Transverse colon (tissue), 4 donors: ENCODE measurements at regions not wholly inside any gene's neighbourhood (a gene's known extent, or its start where the extent isn't known, plus 50 kb on each side); places are given as distances from the start of the nearest gene placed in this dataset.

Experiments
- DNase-seq: peaks from one replicate; pipeline ENCODE4 v3.0.0-alpha.2; 2019
- H3K27ac ChIP-seq, 4 donors: fragments of 200-600 bp; sonication (generic); 2 replicates each; pipeline ENCODE4 v1.5.1; 2016 to 2018; ENCODE audit warnings: inconsistent platforms in 4 of 4
- H3K27me3 ChIP-seq: fragments of 200-600 bp; sonication (generic); 2 replicates; pipeline ENCODE4 v1.5.1; 2017; ENCODE audit warnings: inconsistent platforms
- H3K36me3 ChIP-seq, 4 donors: fragments of 200-600 bp; sonication (generic); 2 replicates each; pipeline ENCODE4 v1.5.1; 2017 to 2019; ENCODE audit warnings: inconsistent platforms in 4 of 4
- H3K4me1 ChIP-seq, 4 donors: fragments of 200-600 bp; sonication (generic); 2 replicates each; pipeline ENCODE4 v1.5.1; 2017 to 2020; ENCODE audit warnings: inconsistent platforms in 4 of 4
- H3K4me3 ChIP-seq, 4 donors: fragments of 200-600 bp; sonication (generic); 1 replicate in 1 of 4; 2 replicates in 3 of 4; pipeline versions ENCODE4 v1.5.1 to v1.6.1; 2017 to 2019; ENCODE audit warnings: inconsistent platforms in 4 of 4
- H3K9me3 ChIP-seq, 2 donors: fragments of 200-600 bp; sonication (generic); 2 replicates each; pipeline ENCODE4 v1.5.1; 2017 to 2019; ENCODE audit warnings: inconsistent platforms in 2 of 2
- EP300 ChIP-seq: sonication (generic); formaldehyde crosslinking; IDR thresholded peaks from one replicate; pipeline ENCODE4 v1.6.1; 2017; ENCODE audit warnings: antibody characterized with exemption, low read depth
- POLR2A ChIP-seq: fragments of 450-650 bp; IDR thresholded peaks from one replicate; pipeline ENCODE4 v1.6.1; 2016; ENCODE audit warnings: antibody characterized with exemption, mild to moderate bottlenecking, moderate library complexity
- POLR2AphosphoS5 ChIP-seq, 3 donors: sonication (generic); formaldehyde crosslinking; IDR thresholded peaks; one replicate each; pipeline ENCODE4 v1.6.1; 2016; ENCODE audit warnings: antibody characterized with exemption in 3 of 3
- WGBS, 2 donors: methylation state at CpG; one replicate each; pipeline ENCODE4 v1.1.5; 2018; ENCODE audit warnings: low coverage in 1 of 2; 5-methylcytosine and 5-hydroxymethylcytosine counted together
- in situ Hi-C, 4 donors: fragments of 200-750 bp; cut with MboI; loops; one replicate each; pipeline versions ENCODE4 v1.15.0 to v1.15.1; 2017; ENCODE audit warnings: low sequenced_read_pairs in 3 of 4, low pct_ligation_motif_present in 1 of 4, low pct_unique_long_range_greater_than_20kb in 1 of 4
- intact Hi-C: fragments of 100-400 bp; cut with DNase I; formaldehyde crosslinking; loops from one replicate; pipeline ENCODE4 v1.15.1; 2023; ENCODE audit warnings: low total_unique reads
- TF ChIP-seq, protein P1 (sequence below), 5 experiments: fragments of 200-600 bp in 3 of 5; fragments of 450-650 bp in 2 of 5; sonication (generic) in 3 of 5; IDR thresholded peaks; 1 replicate in 2 of 5; 2 replicates in 3 of 5; pipeline ENCODE4 v1.5.1; 2016 to 2017; ENCODE audit warnings: antibody characterized with exemption in 5 of 5, inconsistent platforms in 3 of 5, mild to moderate bottlenecking in 2 of 5, moderate library complexity in 1 of 5

DNA sequence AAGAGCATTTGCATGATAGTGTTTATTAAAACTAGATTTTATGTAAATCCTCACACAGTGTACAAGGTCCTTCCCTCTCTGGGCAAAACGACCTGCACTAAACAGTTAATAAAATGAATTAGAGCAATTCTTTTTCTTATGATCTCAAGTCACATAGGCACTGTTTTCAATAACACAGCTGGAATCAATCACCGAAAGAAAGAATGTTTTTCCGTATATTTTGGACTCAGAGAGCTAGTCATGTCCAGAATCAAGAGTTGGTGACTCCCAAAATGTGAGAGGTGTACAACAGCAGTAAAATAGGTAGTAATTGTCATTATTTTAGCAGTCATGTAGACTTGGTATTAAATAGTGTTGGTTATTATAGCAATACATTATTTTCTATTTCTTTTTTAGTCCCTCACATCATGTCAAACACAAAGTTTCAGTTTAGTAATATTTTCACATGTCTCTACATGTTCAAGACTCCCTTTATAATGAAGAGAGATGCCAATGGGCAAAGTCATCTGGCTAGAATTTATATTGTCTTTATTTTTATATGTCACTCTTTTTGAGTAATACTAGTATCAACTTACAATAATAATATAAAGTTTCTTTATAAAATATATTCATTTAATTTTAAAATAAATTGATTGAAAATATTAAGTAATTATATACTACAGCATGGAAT is 448.6 kb upstream of the CDIN1 start:
- intact Hi-C loops = no loop called here
- in situ Hi-C loops = no loop called here

DNA sequence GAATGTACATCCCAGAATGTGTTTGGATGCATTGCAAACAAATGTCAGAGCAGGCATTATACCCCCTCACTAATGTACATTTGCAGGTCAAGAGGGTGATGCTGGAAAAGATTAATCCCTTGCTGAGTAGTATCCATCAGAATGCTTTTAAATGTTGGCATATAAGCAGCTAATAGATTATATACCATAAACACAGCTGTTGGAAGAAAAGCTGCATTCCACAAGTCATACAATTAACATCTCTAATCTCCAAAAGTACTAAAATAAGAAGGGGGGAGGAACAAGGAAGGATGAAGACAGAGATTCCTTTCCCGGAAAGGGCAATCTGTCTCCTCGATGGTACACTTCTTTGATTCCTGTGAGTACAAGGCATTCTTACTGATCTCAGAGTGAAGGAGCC is 445.7 kb upstream of the CDIN1 start:
- TF ChIP-seq POLR2AphosphoS5 (IDR thresholded peaks at IDR 0.05) (no peak), POLR2A (no peak), EP300 (no peak)
- TF ChIP-seq, protein P1, sequence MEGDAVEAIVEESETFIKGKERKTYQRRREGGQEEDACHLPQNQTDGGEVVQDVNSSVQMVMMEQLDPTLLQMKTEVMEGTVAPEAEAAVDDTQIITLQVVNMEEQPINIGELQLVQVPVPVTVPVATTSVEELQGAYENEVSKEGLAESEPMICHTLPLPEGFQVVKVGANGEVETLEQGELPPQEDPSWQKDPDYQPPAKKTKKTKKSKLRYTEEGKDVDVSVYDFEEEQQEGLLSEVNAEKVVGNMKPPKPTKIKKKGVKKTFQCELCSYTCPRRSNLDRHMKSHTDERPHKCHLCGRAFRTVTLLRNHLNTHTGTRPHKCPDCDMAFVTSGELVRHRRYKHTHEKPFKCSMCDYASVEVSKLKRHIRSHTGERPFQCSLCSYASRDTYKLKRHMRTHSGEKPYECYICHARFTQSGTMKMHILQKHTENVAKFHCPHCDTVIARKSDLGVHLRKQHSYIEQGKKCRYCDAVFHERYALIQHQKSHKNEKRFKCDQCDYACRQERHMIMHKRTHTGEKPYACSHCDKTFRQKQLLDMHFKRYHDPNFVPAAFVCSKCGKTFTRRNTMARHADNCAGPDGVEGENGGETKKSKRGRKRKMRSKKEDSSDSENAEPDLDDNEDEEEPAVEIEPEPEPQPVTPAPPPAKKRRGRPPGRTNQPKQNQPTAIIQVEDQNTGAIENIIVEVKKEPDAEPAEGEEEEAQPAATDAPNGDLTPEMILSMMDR (IDR thresholded peaks at IDR 0.05) = no peak
- Histone ChIP-seq H3K36me3 (no peaks in the 10 kb centered on the region), H3K4me3 (no peak overlapping the region), H3K27me3 (no peaks in the 10 kb centered on the region), H3K9me3 (no peaks in the 10 kb centered on the region), H3K27ac (no peak overlapping the region), H3K4me1 (no peaks in the 10 kb centered on the region)
- intact Hi-C loops = no loop called here
- WGBS, 2 donors = 44% methylated on average over 2 of the region's 2 CpGs
- no peak for DNase-seq
- in situ Hi-C loops = no loop called here

More for the DNA sequence above, 448.6 kb upstream of the CDIN1 start:
- no peaks in the 10 kb centered on the region for H3K36me3 ChIP-seq
- H3K27me3 ChIP-seq = no peaks in the 10 kb centered on the region
- H3K4me1 ChIP-seq = no peaks in the 10 kb centered on the region
- H3K9me3 ChIP-seq = no peaks in the 10 kb centered on the region
- DNase-seq = no peak
- 60 to 71% methylated on average over 3 of the region's 3 CpGs for WGBS, 2 donors
- no peak overlapping the region for H3K27ac ChIP-seq
- TF ChIP-seq, protein P1 (IDR thresholded peaks at IDR 0.05) = no peak
- no peak for TF ChIP-seq POLR2AphosphoS5 (IDR thresholded peaks at IDR 0.05)
- no peak overlapping the region for H3K4me3 ChIP-seq

DNA sequence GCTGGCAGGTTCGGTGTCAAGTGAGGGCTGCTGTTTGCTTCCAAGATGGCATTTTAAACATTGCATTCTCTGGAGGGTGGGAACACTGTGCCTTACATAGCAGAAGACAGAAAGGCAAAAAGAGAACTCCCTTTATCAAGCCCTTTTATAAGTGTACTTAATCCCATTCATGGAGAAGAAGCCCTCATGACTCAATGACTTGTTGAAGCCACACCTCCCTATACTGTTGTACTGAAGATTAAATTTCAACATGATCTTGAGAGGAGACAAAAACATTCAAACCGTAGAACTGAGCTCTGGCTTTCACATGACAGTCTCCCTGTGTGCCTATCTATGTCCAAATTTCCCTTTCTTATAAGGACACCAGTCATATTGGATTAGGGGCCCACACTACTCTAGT is 443.4 kb upstream of the CDIN1 start:
- no peak overlapping the region for H3K4me3 ChIP-seq
- 72 to 92% methylated on average over 2 of the region's 2 CpGs for WGBS, 2 donors
- no peaks in the 10 kb centered on the region for H3K4me1 ChIP-seq
- no peaks in the 10 kb centered on the region for H3K36me3 ChIP-seq
- intact Hi-C loops = no loop called here
- DNase-seq = no peak
- no peak overlapping the region for H3K27ac ChIP-seq
- no peaks in the 10 kb centered on the region for H3K27me3 ChIP-seq
- TF ChIP-seq POLR2A (no peak), EP300 (no peak), POLR2AphosphoS5 (IDR thresholded peaks at IDR 0.05) (no peak)
- TF ChIP-seq, protein P1 (IDR thresholded peaks at IDR 0.05) = no peak
- H3K9me3 ChIP-seq = no peaks in the 10 kb centered on the region
- in situ Hi-C loops = no loop called here

DNA sequence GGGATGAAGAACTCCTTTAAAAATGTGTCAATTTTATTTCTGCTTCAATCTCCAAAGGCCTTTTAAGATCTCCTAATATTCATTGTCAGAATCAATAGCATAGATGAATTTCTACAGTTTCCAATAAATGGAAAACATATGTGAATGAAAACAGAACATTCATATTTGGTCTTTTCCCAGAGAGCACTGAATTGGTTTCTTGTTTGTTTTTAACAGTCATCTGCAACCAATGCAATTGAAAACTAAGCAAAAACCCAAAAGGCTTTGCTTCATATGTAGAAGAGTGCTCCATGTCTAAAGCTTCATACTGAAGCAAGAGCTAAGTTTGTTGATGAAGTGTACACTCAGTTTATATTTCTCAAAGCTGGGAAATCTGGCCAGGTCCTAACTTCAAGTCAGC is 426.5 kb upstream of the CDIN1 start:
- Histone ChIP-seq H3K27me3 (no peaks in the 10 kb centered on the region), H3K27ac (no peak overlapping the region), H3K4me1 (no peaks in the 10 kb centered on the region), H3K9me3 (peaks cover 0 to 11% of the 10 kb centered on the region in 2 donors), H3K4me3 (no peak overlapping the region), H3K36me3 (no peaks in the 10 kb centered on the region)
- TF ChIP-seq POLR2AphosphoS5 (IDR thresholded peaks at IDR 0.05) = no peak
- no peak for TF ChIP-seq POLR2A
- TF ChIP-seq, protein P1 (IDR thresholded peaks at IDR 0.05) = no peak
- no peak for TF ChIP-seq EP300
- intact Hi-C loops = no loop called here
- in situ Hi-C loops = no loop called here
- DNase-seq = no peak
